ENCODE measurements at regions not wholly inside any gene's neighbourhood (a gene's known extent, or its start where the extent isn't known, plus 50 kb on each side); places are given as distances from the start of the nearest gene placed in this dataset.

DNA sequence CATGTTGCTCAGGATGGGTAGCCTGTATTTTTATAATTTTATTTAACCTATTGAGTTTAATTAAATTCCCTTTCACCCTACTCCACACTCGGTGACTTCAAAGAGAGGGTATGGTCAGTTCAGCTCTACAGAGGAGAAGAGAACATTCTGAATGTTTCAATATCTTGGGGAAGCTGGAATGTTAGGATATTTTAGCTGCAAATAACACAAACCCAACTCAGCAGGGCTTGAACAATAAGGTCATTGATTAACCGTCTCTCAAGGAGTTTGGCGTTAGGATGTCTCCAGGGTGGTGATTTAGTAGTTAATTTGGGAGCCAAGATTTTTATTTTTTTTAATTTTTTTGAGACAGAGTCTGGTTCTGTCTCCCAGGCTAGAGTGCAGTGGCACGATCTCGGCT lies 143.6 kb upstream of the SALL4 start:
- no peak for TF ChIP-seq TCF12 (IDR thresholded peaks at IDR 0.05; ENCODE audit: low read depth)

DNA sequence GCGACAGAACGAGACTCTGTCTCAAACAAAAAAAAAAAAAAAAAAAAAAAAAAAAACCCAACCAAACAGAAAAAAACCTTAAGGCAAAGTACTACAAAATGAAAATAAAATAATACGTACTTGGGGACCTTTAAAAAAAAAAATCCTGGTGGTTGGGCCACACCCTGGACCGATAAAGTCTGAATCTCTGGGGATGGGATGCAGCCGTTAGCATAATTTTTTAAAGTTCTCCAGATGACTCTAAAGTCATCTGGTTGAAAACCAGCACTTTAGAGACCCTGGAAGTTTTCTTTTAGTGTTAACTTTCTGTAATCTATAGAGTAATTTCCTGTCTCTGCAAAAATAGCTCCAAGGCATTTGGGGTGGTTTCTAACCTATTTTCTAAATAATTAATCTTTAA lies 142.9 kb upstream of the SALL4 start:
- no peak for TF ChIP-seq NFIC (IDR thresholded peaks at IDR 0.05)
- no peak for TF ChIP-seq CEBPB (IDR thresholded peaks at IDR 0.05)
- TF ChIP-seq, protein P1, sequence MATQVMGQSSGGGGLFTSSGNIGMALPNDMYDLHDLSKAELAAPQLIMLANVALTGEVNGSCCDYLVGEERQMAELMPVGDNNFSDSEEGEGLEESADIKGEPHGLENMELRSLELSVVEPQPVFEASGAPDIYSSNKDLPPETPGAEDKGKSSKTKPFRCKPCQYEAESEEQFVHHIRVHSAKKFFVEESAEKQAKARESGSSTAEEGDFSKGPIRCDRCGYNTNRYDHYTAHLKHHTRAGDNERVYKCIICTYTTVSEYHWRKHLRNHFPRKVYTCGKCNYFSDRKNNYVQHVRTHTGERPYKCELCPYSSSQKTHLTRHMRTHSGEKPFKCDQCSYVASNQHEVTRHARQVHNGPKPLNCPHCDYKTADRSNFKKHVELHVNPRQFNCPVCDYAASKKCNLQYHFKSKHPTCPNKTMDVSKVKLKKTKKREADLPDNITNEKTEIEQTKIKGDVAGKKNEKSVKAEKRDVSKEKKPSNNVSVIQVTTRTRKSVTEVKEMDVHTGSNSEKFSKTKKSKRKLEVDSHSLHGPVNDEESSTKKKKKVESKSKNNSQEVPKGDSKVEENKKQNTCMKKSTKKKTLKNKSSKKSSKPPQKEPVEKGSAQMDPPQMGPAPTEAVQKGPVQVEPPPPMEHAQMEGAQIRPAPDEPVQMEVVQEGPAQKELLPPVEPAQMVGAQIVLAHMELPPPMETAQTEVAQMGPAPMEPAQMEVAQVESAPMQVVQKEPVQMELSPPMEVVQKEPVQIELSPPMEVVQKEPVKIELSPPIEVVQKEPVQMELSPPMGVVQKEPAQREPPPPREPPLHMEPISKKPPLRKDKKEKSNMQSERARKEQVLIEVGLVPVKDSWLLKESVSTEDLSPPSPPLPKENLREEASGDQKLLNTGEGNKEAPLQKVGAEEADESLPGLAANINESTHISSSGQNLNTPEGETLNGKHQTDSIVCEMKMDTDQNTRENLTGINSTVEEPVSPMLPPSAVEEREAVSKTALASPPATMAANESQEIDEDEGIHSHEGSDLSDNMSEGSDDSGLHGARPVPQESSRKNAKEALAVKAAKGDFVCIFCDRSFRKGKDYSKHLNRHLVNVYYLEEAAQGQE (IDR thresholded peaks at IDR 0.05; ENCODE audit: low read depth) = no peak
- TF ChIP-seq, protein P2, sequence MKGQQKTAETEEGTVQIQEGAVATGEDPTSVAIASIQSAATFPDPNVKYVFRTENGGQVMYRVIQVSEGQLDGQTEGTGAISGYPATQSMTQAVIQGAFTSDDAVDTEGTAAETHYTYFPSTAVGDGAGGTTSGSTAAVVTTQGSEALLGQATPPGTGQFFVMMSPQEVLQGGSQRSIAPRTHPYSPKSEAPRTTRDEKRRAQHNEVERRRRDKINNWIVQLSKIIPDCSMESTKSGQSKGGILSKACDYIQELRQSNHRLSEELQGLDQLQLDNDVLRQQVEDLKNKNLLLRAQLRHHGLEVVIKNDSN (IDR thresholded peaks at IDR 0.05) = no peak
- TF ChIP-seq TAF1 (IDR thresholded peaks at IDR 0.05; ENCODE audit: low read depth) = no peak
- TF ChIP-seq CREB1 (IDR thresholded peaks at IDR 0.05; ENCODE audit: low read depth) = no peak
- no peak for TF ChIP-seq YY1 (IDR thresholded peaks at IDR 0.05; ENCODE audit: low read depth)
- no peak for TF ChIP-seq TCF12 (IDR thresholded peaks at IDR 0.05; ENCODE audit: low read depth)
- no peak for TF ChIP-seq TEAD4 (IDR thresholded peaks at IDR 0.05)
- TF ChIP-seq FOXM1 (IDR thresholded peaks at IDR 0.05; ENCODE audit: borderline replicate concordance, low read depth) = no peak
- TF ChIP-seq RAD21 (IDR thresholded peaks at IDR 0.05; ENCODE audit: low read depth) = no peak

DNA sequence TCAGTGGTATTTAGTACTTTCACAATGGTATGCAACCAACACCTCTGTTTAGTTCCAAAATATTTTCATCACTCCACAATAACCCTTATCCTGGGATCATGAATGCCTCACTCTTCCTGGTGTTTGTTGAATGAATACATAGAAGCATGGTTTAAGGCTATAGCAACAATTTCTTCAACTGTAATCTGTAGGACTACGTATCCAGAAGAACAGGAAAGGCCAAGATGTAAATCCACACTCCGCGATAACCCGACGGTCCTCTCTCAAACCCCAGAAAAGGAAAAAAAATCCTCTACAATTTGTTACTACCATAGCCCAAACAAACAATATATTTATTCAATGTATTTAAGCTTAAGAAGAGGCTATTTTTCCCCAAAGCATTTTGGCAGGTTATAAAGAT lies 141.4 kb upstream of the SALL4 start:
- TF ChIP-seq NFIC (IDR thresholded peaks at IDR 0.05) (no peak), EGR1 (IDR thresholded peaks at IDR 0.05) (no peak)

DNA sequence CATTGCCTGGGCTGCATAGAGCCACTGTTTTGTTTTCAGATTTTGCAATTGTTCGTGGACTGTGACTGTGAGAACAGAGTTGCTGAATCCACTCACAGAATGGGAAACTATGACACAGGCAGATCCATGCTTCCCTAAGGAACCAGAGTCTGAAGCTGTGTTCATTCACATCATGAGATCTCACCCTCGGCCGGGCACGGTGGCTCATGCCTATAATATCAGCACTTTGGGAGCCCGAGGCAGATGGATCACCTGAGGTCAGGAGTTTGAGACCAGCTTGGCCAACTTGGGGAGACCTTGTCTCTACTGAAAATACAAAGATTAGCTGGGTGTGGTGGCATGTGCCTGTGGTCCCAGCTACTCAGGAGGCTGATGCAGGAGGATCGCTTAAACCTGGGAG lies 139.2 kb upstream of the SALL4 start:
- TF ChIP-seq, protein P2 (IDR thresholded peaks at IDR 0.05) = no peak
- TF ChIP-seq ZBTB7A (IDR thresholded peaks at IDR 0.05; ENCODE audit: low read depth) (no peak), TEAD4 (IDR thresholded peaks at IDR 0.05) (no peak), EGR1 (IDR thresholded peaks at IDR 0.05) (no peak), YY1 (IDR thresholded peaks at IDR 0.05; ENCODE audit: low read depth) (no peak), RAD21 (IDR thresholded peaks at IDR 0.05; ENCODE audit: low read depth) (no peak), EP300 (IDR thresholded peaks at IDR 0.05; ENCODE audit: borderline replicate concordance) (no peak)
- TF ChIP-seq, protein P1 (IDR thresholded peaks at IDR 0.05; ENCODE audit: low read depth) = no peak

DNA sequence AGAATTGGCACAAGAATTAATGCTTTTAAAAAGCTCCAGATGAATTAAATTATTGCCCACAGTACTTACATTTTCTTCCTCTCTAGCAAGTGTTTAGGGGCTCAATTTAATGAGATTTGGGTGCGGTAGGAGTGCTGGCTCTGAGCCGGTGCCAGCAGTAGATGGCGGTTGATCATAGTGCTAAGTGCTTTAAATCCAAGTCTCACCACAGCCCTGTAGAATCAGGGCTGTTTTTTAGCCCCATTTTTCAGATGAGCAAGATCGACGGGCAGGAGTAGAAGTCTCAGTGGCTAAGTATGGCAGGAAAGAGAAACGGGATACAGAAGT lies 136.9 kb upstream of the SALL4 start:
- no peak for TF ChIP-seq TAF1 (IDR thresholded peaks at IDR 0.05; ENCODE audit: low read depth)
- TF ChIP-seq, protein P2 (IDR thresholded peaks at IDR 0.05) = no peak
- no peak for TF ChIP-seq CEBPB (IDR thresholded peaks at IDR 0.05)
- no peak for TF ChIP-seq NFIC (IDR thresholded peaks at IDR 0.05)
- TF ChIP-seq, protein P3, sequence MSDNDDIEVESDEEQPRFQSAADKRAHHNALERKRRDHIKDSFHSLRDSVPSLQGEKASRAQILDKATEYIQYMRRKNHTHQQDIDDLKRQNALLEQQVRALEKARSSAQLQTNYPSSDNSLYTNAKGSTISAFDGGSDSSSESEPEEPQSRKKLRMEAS (IDR thresholded peaks at IDR 0.05) = no peak
- no peak for TF ChIP-seq YY1 (IDR thresholded peaks at IDR 0.05; ENCODE audit: low read depth)
- no peak for TF ChIP-seq TEAD4 (IDR thresholded peaks at IDR 0.05)
- TF ChIP-seq FOXM1 (IDR thresholded peaks at IDR 0.05; ENCODE audit: borderline replicate concordance, low read depth) = no peak
- TF ChIP-seq TCF12 (IDR thresholded peaks at IDR 0.05; ENCODE audit: low read depth) = no peak
- TF ChIP-seq, protein P1 (IDR thresholded peaks at IDR 0.05; ENCODE audit: low read depth) = no peak
- TF ChIP-seq ZBTB7A (IDR thresholded peaks at IDR 0.05; ENCODE audit: low read depth) = no peak
- TF ChIP-seq CREB1 (IDR thresholded peaks at IDR 0.05; ENCODE audit: low read depth) = no peak
- no peak for TF ChIP-seq RAD21 (IDR thresholded peaks at IDR 0.05; ENCODE audit: low read depth)
- TF ChIP-seq EGR1 (IDR thresholded peaks at IDR 0.05) = no peak
- TF ChIP-seq EP300 (IDR thresholded peaks at IDR 0.05; ENCODE audit: borderline replicate concordance) = no peak

Measured in Ishikawa (cell line).